RWPE2 (cell line): ENCODE measurements at regions not wholly inside any gene's neighbourhood (a gene's known extent, or its start where the extent isn't known, plus 50 kb on each side); places are given as distances from the start of the nearest gene placed in this dataset.

ENCODE experiments used
- ATAC-seq: fragments of 200-7000 bp; cut with Tn5 transposase; 3 replicates; pipeline ENCODE4 v1.9.1; 2021; ENCODE audit warnings: low read depth
- DNase-seq: peaks from one replicate; pipeline ENCODE4 v3.0.0-alpha.2; 2020; ENCODE audit warnings: low spot score
- H3K27ac ChIP-seq: fragments of 450-650 bp; 2 replicates; pipeline ENCODE4 v1.5.1; 2017; ENCODE audit warnings: mild to moderate bottlenecking; ENCODE audit not compliant: poor library complexity, severe bottlenecking
- H3K27me3 ChIP-seq: fragments of 250-450 bp; sonication (Bioruptor Pico); 2 replicates; pipeline ENCODE4 v1.5.1; 2021; ENCODE audit warnings: mild to moderate bottlenecking, moderate library complexity; ENCODE audit not compliant: insufficient read depth, poor library complexity, severe bottlenecking
- H3K36me3 ChIP-seq: fragments of 250-450 bp; sonication (Bioruptor Pico); 2 replicates; pipeline ENCODE4 v1.5.1; 2020; ENCODE audit warnings: low read depth, mild to moderate bottlenecking, moderate library complexity
- H3K4me1 ChIP-seq: fragments of 250-450 bp; sonication (Bioruptor Pico); 2 replicates; pipeline ENCODE4 v1.5.1; 2021; ENCODE audit warnings: mild to moderate bottlenecking, moderate library complexity; ENCODE audit not compliant: insufficient read depth, poor library complexity, severe bottlenecking
- H3K4me3 ChIP-seq: fragments of 250-450 bp; sonication (Bioruptor Pico); 2 replicates; pipeline ENCODE4 v1.5.1; 2021; ENCODE audit warnings: mild to moderate bottlenecking, moderate library complexity; ENCODE audit not compliant: severe bottlenecking
- H3K9me3 ChIP-seq: fragments of 250-450 bp; sonication (Bioruptor Pico); 2 replicates; pipeline ENCODE4 v1.5.1; 2021; ENCODE audit warnings: mild to moderate bottlenecking, moderate library complexity; ENCODE audit not compliant: severe bottlenecking
- CTCF ChIP-seq: fragments of 450-650 bp; IDR thresholded peaks from one replicate; pipeline ENCODE4 v1.5.1; 2017; ENCODE audit warnings: mild to moderate bottlenecking, moderate library complexity; ENCODE audit not compliant: poor library complexity, severe bottlenecking

GRCh38 chr4:136651278-136651667, 881.0 kb downstream of the PCDH18 start:
- TF ChIP-seq CTCF = no peak
- peak; percentile 84 for ATAC-seq
- DNase-seq = no peak

DNA sequence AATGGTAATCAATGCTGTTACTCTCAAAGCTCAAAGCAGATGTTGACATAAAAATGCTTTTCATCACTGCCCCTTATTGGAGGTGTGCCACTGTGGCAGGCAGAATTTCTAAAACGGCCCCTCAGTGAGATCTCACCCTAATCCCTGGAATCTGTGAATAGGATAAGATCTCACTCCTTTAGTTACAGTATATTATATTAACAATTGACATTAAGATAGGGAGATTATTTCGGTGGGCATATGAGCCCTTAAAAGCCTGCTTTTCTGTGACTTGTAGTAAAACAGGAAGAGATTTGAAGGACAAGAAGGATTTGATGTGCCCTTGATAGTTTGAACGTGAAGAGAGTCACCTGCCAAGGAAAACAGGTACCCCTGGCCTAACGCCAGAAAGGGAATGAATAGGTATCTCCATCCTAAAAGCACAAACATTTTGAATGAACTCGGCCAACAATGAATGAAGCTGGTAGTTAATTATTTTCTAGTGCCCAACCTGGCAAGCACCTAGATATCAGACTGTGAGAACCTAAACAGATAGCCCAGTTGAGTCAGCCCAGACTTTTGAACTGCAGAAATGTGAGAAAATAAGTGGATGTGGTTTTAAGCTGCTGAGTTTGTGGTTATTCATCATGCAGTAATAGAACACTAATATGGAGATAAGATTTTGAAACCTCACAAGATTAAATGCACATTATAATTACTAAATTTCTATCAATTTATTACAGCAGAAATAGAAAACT, 881.6 kb downstream of the PCDH18 start:
- no peaks in the 10 kb centered on the region for H3K9me3 ChIP-seq
- DNase-seq (no peak), ATAC-seq (peak; percentile 76)
- peaks cover 14% of the 10 kb centered on the region for H3K4me1 ChIP-seq
- no peaks in the 10 kb centered on the region for H3K36me3 ChIP-seq
- no peaks in the 10 kb centered on the region for H3K27me3 ChIP-seq
- H3K4me3 ChIP-seq = no peak overlapping the region
- no peak for TF ChIP-seq CTCF
- peak overlapping the region; percentile 14 for H3K27ac ChIP-seq

More at GRCh38 chr4:136651278-136651667, 881.0 kb downstream of the PCDH18 start:
- Histone ChIP-seq H3K9me3 (no peaks in the 10 kb centered on the region), H3K4me1 (peaks cover 14% of the 10 kb centered on the region), H3K36me3 (no peaks in the 10 kb centered on the region), H3K4me3 (no peak overlapping the region), H3K27me3 (no peaks in the 10 kb centered on the region), H3K27ac (peak overlapping the region; percentile 14)

GRCh38 chr4:136644279-136644678, 888.0 kb downstream of the PCDH18 start:
- no peak for TF ChIP-seq CTCF
- no peaks in the 10 kb centered on the region for H3K36me3 ChIP-seq
- no peak overlapping the region for H3K4me3 ChIP-seq
- peaks cover 3% of the 10 kb centered on the region for H3K4me1 ChIP-seq
- no peak overlapping the region for H3K27ac ChIP-seq
- ATAC-seq (no peak), DNase-seq (no peak)
- H3K27me3 ChIP-seq = no peaks in the 10 kb centered on the region
- H3K9me3 ChIP-seq = no peaks in the 10 kb centered on the region

DNA sequence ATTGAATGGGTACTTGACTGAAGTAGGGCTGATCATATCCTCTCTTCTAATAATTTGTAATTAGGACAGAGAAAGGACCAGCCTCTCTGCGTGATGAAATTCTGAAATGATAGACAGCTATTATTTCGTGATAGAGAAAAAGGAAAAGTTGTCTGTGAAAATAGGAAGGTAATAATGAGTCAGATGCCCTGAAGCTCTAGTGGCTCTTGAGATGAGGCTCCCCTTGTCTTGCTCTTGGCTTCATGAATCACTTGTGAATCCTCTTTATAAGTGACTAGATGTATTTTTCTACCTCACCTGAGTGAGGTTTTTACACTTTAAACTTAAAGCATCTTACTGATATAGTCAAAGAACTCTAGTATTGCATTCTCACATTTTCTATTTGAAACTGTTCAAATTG, 888.9 kb downstream of the PCDH18 start:
- TF ChIP-seq CTCF = no peak
- Histone ChIP-seq H3K4me3 (no peak overlapping the region), H3K27ac (no peak overlapping the region), H3K9me3 (no peaks in the 10 kb centered on the region), H3K27me3 (no peaks in the 10 kb centered on the region), H3K4me1 (peaks cover 3% of the 10 kb centered on the region), H3K36me3 (no peaks in the 10 kb centered on the region)
- DNase-seq = no peak
- peak; percentile 88 for ATAC-seq

GRCh38 chr4:136637071-136637777, 895.1 kb downstream of the PCDH18 start:
- TF ChIP-seq CTCF = peak; percentile 53
- no peak overlapping the region for H3K4me3 ChIP-seq
- ATAC-seq (no peak), DNase-seq (no peak)
- H3K4me1 ChIP-seq = no peaks in the 10 kb centered on the region
- H3K27ac ChIP-seq = no peak overlapping the region
- no peaks in the 10 kb centered on the region for H3K9me3 ChIP-seq
- H3K27me3 ChIP-seq = no peaks in the 10 kb centered on the region
- H3K36me3 ChIP-seq = no peaks in the 10 kb centered on the region
